ENCODE measurements at regions not wholly inside any gene's neighbourhood (a gene's known extent, or its start where the extent isn't known, plus 50 kb on each side); places are given as distances from the start of the nearest gene placed in this dataset.

DNA sequence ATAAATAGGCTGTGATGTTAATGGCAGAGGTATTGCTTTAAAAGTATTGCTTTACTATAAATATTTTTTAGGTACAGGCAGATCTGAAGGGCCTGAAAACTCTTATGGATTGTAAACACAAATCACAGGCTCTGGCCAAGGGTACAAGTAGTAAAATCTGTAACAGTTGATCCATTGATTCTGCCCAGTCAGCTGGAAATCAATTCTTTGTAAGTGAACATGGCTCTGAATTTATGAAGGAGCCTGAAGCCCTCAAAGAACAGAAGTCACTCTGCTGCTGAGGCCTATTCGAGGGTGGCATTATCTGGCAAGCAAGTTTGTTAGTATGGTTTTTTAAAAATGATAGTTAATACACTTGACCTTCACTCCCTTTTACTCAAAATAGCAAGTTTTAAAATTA lies 834.0 kb upstream of the TMPRSS15 start:
- no peak for TF ChIP-seq POLR2A (IDR thresholded peaks at IDR 0.05; ENCODE audit: low read length)
- TF ChIP-seq GATA1 (IDR thresholded peaks at IDR 0.05; ENCODE audit: low read depth, low read length), result no peak
